Nephron progenitor cell (in vitro differentiated cells): ENCODE measurements at regions not wholly inside any gene's neighbourhood (a gene's known extent, or its start where the extent isn't known, plus 50 kb on each side); places are given as distances from the start of the nearest gene placed in this dataset.
"Not testable (repeated sequence)": the region's sequence is repeated elsewhere in the genome, so short reads cannot be mapped to it uniquely, and the experiment has no call there.

Experiments
- DNase-seq: peaks from one replicate; pipeline ENCODE4 v3.0.0; 2021
- H3K27ac Mint-ChIP-seq: 2 replicates; pipeline ENCODE4 v1.8.0; 2021; ENCODE audit warnings: mild to moderate bottlenecking, moderate library complexity, mixed read lengths
- H3K27me3 Mint-ChIP-seq: 2 replicates; pipeline ENCODE4 v1.8.0; 2021; ENCODE audit warnings: mild to moderate bottlenecking, low read depth, mixed read lengths; ENCODE audit not compliant: poor library complexity
- H3K36me3 Mint-ChIP-seq: 2 replicates; pipeline ENCODE4 v1.8.0; 2021; ENCODE audit warnings: low read depth, mixed read lengths
- H3K4me1 Mint-ChIP-seq: 2 replicates; pipeline ENCODE4 v1.8.0; 2021; ENCODE audit warnings: mixed read lengths
- H3K4me3 Mint-ChIP-seq: 2 replicates; pipeline ENCODE4 v1.8.0; 2021; ENCODE audit warnings: mild to moderate bottlenecking, moderate library complexity, mixed read lengths
- H3K9me3 Mint-ChIP-seq: 2 replicates; pipeline ENCODE4 v1.8.0; 2021; ENCODE audit warnings: mild to moderate bottlenecking, moderate library complexity, mixed read lengths
- CTCF ChIP-seq: fragments of 200-600 bp; sonication (generic); IDR thresholded peaks from 2 replicates; pipeline ENCODE4 v1.5.0; 2021; ENCODE audit warnings: antibody characterized with exemption

GRCh38 chr20:52060794-52061714 lies 130.5 kb downstream of the ZFP64 start:
- H3K4me1 Mint-ChIP-seq = peaks cover 17% of the 10 kb centered on the region
- peak; percentile 33 for DNase-seq
- H3K4me3 Mint-ChIP-seq = no peak overlapping the region
- peaks cover 31% of the 10 kb centered on the region for H3K9me3 Mint-ChIP-seq
- H3K36me3 Mint-ChIP-seq = peaks cover 48% of the 10 kb centered on the region
- TF ChIP-seq CTCF = peak; percentile 37
- peaks cover 5% of the 10 kb centered on the region for H3K27me3 Mint-ChIP-seq
- H3K27ac Mint-ChIP-seq = no peak overlapping the region

GRCh38 chr20:52057133-52057532 lies 134.4 kb downstream of the ZFP64 start:
- peaks cover 36% of the 10 kb centered on the region for H3K36me3 Mint-ChIP-seq
- not testable (repeated sequence) for DNase-seq, H3K27me3 Mint-ChIP-seq, H3K27ac Mint-ChIP-seq, H3K4me3 Mint-ChIP-seq
- peaks cover 15% of the 10 kb centered on the region for H3K4me1 Mint-ChIP-seq
- H3K9me3 Mint-ChIP-seq = peaks cover 46% of the 10 kb centered on the region

- Mint-ChIP-seq H3K4me3 (no peak overlapping the region), H3K4me1 (peaks cover 10% of the 10 kb centered on the region), H3K36me3 (peaks cover 36% of the 10 kb centered on the region), H3K9me3 (peaks cover 46% of the 10 kb centered on the region), H3K27me3 (no peaks in the 10 kb centered on the region), H3K27ac (no peak overlapping the region)
- no peak for TF ChIP-seq CTCF
- no peak for DNase-seq
Observed at GRCh38 chr20:52056203-52057062, 135.1 kb downstream of the ZFP64 start.

- H3K9me3 Mint-ChIP-seq = peaks cover 46% of the 10 kb centered on the region
- no peak overlapping the region for H3K27ac Mint-ChIP-seq
- peaks cover 10% of the 10 kb centered on the region for H3K4me1 Mint-ChIP-seq
- no peak overlapping the region for H3K4me3 Mint-ChIP-seq
- H3K27me3 Mint-ChIP-seq = no peaks in the 10 kb centered on the region
- H3K36me3 Mint-ChIP-seq = peaks cover 36% of the 10 kb centered on the region
- DNase-seq = no peak
- TF ChIP-seq CTCF = no peak
Observed at GRCh38 chr20:52054123-52054522, 137.5 kb downstream of the ZFP64 start.

GRCh38 chr20:52049001-52049731 lies 142.4 kb downstream of the ZFP64 start:
- Mint-ChIP-seq H3K27ac (peak overlapping the region; percentile 92), H3K36me3 (peaks cover 9% of the 10 kb centered on the region), H3K27me3 (peaks cover 3% of the 10 kb centered on the region), H3K4me1 (peaks cover 46% of the 10 kb centered on the region), H3K9me3 (peaks cover 7% of the 10 kb centered on the region), H3K4me3 (no peak overlapping the region)
- DNase-seq = peak; percentile 15
- no peak for TF ChIP-seq CTCF
